ENCODE measurements at regions not wholly inside any gene's neighbourhood (a gene's known extent, or its start where the extent isn't known, plus 50 kb on each side); places are given as distances from the start of the nearest gene placed in this dataset.

DNA sequence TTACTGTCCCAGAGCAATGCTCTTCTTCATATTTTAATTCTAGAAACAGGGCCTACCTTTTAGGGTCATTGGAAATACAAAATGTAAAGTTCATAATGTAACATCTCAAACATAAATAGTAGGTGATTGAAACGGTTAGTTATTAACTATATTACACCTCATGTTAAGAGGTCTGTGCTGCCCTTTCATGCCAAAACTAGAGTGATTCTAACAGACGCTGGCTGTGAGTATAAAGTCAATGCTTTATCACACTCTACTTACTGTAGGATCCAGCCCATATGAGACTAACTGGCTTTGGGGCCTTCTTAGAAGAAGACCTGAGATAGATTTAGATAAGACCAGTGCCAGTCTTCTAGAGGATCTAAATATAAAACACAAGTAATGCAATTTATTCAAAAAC lies 966.1 kb upstream of the SORCS1 start:
- Histone ChIP-seq H2AFZ (ENCODE audit: low read depth, low read length) (no peak overlapping the region), H3K79me2 (replicated peaks; ENCODE audit: insufficient read depth, low read length) (no peaks in the 10 kb centered on the region), H3K27ac (ENCODE audit: low read length) (no peak overlapping the region), H3F3A (ENCODE audit: insufficient read depth, low read length, poor library complexity, severe bottlenecking) (no peaks in the 10 kb centered on the region), H3K9me2 (ENCODE audit: insufficient read depth, low read length) (no peaks in the 10 kb centered on the region), H4K20me1 (ENCODE audit: insufficient read depth) (no peaks in the 10 kb centered on the region), H3K9me3 (ENCODE audit: low read length) (no peaks in the 10 kb centered on the region), H3K9ac (ENCODE audit: low read length) (no peak overlapping the region), H3K36me3 (ENCODE audit: insufficient read depth, low read length) (no peaks in the 10 kb centered on the region), H3K4me2 (ENCODE audit: low read length) (no peak overlapping the region), H3K27me3 (ENCODE audit: insufficient read depth, low read depth, low read length) (no peaks in the 10 kb centered on the region), H3K4me3 (ENCODE audit: low read length) (no peak overlapping the region)
- TF ChIP-seq EZH2 (IDR thresholded peaks at IDR 0.05; ENCODE audit: borderline replicate concordance, insufficient read depth, low read length, poor library complexity, severe bottlenecking) (no peak), SMC3 (conservative IDR thresholded peaks at IDR 0.05; ENCODE audit: poor library complexity) (no peak), CTCF (IDR thresholded peaks at IDR 0.05; ENCODE audit: poor library complexity, severe bottlenecking) (no peak), TAF1 (IDR thresholded peaks at IDR 0.05; ENCODE audit: low read depth) (no peak), RAD21 (conservative IDR thresholded peaks at IDR 0.05) (no peak), EP300 (conservative IDR thresholded peaks at IDR 0.05; ENCODE audit: poor library complexity, severe bottlenecking) (no peak), POLR2AphosphoS5 (IDR thresholded peaks at IDR 0.05) (no peak), MXI1 (conservative IDR thresholded peaks at IDR 0.05; ENCODE audit: poor library complexity, severe bottlenecking) (no peak)
- TF ChIP-seq, protein P1, sequence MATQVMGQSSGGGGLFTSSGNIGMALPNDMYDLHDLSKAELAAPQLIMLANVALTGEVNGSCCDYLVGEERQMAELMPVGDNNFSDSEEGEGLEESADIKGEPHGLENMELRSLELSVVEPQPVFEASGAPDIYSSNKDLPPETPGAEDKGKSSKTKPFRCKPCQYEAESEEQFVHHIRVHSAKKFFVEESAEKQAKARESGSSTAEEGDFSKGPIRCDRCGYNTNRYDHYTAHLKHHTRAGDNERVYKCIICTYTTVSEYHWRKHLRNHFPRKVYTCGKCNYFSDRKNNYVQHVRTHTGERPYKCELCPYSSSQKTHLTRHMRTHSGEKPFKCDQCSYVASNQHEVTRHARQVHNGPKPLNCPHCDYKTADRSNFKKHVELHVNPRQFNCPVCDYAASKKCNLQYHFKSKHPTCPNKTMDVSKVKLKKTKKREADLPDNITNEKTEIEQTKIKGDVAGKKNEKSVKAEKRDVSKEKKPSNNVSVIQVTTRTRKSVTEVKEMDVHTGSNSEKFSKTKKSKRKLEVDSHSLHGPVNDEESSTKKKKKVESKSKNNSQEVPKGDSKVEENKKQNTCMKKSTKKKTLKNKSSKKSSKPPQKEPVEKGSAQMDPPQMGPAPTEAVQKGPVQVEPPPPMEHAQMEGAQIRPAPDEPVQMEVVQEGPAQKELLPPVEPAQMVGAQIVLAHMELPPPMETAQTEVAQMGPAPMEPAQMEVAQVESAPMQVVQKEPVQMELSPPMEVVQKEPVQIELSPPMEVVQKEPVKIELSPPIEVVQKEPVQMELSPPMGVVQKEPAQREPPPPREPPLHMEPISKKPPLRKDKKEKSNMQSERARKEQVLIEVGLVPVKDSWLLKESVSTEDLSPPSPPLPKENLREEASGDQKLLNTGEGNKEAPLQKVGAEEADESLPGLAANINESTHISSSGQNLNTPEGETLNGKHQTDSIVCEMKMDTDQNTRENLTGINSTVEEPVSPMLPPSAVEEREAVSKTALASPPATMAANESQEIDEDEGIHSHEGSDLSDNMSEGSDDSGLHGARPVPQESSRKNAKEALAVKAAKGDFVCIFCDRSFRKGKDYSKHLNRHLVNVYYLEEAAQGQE (IDR thresholded peaks at IDR 0.05; ENCODE audit: borderline replicate concordance): no peak

DNA sequence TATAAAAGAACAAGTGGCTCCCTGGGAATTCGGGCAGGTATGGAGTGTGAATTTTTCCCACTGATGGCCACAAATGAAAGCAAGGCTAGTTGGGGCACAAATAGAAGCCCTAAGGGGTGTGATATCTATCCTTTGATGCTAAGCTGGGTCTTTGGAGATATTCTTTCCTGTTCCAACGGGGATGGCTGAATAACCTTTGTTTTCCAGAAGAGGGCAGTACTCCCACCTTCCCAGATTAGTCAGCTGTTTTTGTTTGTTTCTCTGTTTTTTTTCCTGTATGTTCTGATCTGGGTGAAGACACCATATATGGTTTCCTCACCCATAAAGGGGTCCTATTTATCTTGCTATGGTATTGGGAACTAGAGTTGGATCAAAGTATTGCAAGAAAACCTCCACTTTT lies 947.7 kb upstream of the SORCS1 start:
- TF ChIP-seq SMC3 (conservative IDR thresholded peaks at IDR 0.05; ENCODE audit: poor library complexity) (no peak), RAD21 (conservative IDR thresholded peaks at IDR 0.05) (no peak), EZH2 (IDR thresholded peaks at IDR 0.05; ENCODE audit: borderline replicate concordance, insufficient read depth, low read length, poor library complexity, severe bottlenecking) (no peak), MXI1 (conservative IDR thresholded peaks at IDR 0.05; ENCODE audit: poor library complexity, severe bottlenecking) (no peak), EP300 (conservative IDR thresholded peaks at IDR 0.05; ENCODE audit: poor library complexity, severe bottlenecking) (no peak), CTCF (IDR thresholded peaks at IDR 0.05; ENCODE audit: poor library complexity, severe bottlenecking) (no peak), TAF1 (IDR thresholded peaks at IDR 0.05; ENCODE audit: low read depth) (no peak), POLR2AphosphoS5 (IDR thresholded peaks at IDR 0.05) (no peak)
- TF ChIP-seq, protein P1 (IDR thresholded peaks at IDR 0.05; ENCODE audit: borderline replicate concordance): no peak

More for the DNA sequence above, 947.7 kb upstream of the SORCS1 start:
- H3K27ac ChIP-seq (ENCODE audit: low read length): no peak overlapping the region
- no peaks in the 10 kb centered on the region for H3K9me2 ChIP-seq (ENCODE audit: insufficient read depth, low read length)
- H3K36me3 ChIP-seq (ENCODE audit: insufficient read depth, low read length): no peaks in the 10 kb centered on the region
- no peaks in the 10 kb centered on the region for H3K27me3 ChIP-seq (ENCODE audit: insufficient read depth, low read depth, low read length)
- H3K4me2 ChIP-seq (ENCODE audit: low read length): no peak overlapping the region
- no peak overlapping the region for H3K9ac ChIP-seq (ENCODE audit: low read length)
- no peaks in the 10 kb centered on the region for H4K20me1 ChIP-seq (ENCODE audit: insufficient read depth)
- H3K79me2 ChIP-seq (replicated peaks; ENCODE audit: insufficient read depth, low read length): no peaks in the 10 kb centered on the region
- no peak overlapping the region for H3K4me3 ChIP-seq (ENCODE audit: low read length)
- H2AFZ ChIP-seq (ENCODE audit: low read depth, low read length): no peak overlapping the region
- no peaks in the 10 kb centered on the region for H3F3A ChIP-seq (ENCODE audit: insufficient read depth, low read length, poor library complexity, severe bottlenecking)
- no peaks in the 10 kb centered on the region for H3K9me3 ChIP-seq (ENCODE audit: low read length)
